GM21526 (cell line): ENCODE measurements at regions not wholly inside any gene's neighbourhood (a gene's known extent, or its start where the extent isn't known, plus 50 kb on each side); places are given as distances from the start of the nearest gene placed in this dataset.
"Not testable (repeated sequence)": the region's sequence is repeated elsewhere in the genome, so short reads cannot be mapped to it uniquely, and the experiment has no call there.

ENCODE experiments used
- ATAC-seq: cut with Tn5 transposase; IDR thresholded peaks from one replicate; pipeline ENCODE4 v1.9.1; 2021; ENCODE audit warnings: moderate library complexity; ENCODE audit not compliant: unreplicated experiment, low FRiP score

- no peak for ATAC-seq
Observed at GRCh38 chr11:127996825-127997224, 590.5 kb downstream of the ETS1 start.

- ATAC-seq = no peak
Observed at GRCh38 chr11:127995921-127996320, 591.4 kb downstream of the ETS1 start.

- ATAC-seq = no peak
Observed at GRCh38 chr11:127994736-127995135, 592.6 kb downstream of the ETS1 start.

GRCh38 chr11:127993788-127994187 lies 593.6 kb downstream of the ETS1 start:
- ATAC-seq = no peak

GRCh38 chr11:127993281-127993680 lies 594.1 kb downstream of the ETS1 start:
- ATAC-seq = no peak

DNA sequence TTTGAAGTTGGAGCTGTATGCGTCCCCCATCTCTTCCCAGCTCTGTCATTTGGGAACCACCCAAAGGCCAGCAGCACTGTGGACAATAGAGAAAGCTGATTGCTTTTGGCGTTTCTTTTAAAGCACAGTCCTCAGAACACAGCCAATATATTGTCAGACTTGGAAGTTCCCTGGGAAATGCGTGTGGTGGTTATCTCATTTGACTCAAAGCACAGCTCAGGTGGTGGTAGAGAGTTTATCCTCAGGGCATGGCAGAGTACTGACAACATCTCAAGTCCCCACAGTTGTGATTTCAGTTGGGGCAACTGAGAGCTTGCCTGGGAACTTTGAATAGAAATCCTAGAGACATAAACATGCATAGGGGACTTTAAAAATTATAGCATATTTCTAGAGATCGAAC lies 601.3 kb downstream of the ETS1 start:
- no peak for ATAC-seq

DNA sequence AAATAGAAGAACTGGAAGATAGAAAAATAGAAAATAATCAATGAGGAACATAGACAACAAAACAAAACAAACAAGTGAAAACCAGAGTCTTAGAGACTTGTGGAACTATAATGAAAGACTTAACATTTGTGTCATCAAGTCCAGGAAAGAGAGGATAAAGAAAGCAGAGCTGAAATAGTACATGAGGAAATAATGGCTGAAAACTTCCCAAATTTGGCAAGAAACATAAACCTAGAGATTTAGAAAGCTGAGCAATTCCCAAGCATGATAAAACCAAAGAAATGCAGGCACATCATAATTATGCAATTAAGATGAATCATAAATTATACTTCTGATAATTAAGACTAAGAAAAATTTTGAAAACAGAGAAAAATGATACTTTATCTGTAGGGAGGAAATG lies 614.5 kb downstream of the ETS1 start:
- ATAC-seq = no peak

DNA sequence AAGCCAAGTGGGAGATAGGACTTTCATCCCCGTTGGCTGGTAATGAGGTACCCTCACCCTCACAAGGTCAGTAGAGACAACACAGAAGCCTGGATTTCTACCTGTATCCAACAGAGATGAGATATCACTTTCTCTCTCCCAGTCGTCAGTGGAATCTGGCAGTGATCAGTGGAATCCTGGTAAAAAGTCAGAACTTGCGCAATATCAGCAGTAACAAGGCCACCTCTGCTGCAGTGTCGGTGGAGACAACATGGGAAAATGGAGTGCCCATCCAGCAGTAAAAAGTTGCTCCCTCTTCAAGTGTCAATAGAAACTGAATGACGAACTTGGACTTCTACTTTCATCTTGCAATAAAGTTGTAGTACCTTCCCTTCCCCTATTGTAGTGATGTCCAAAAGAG lies 615.9 kb downstream of the ETS1 start:
- ATAC-seq = no peak

DNA sequence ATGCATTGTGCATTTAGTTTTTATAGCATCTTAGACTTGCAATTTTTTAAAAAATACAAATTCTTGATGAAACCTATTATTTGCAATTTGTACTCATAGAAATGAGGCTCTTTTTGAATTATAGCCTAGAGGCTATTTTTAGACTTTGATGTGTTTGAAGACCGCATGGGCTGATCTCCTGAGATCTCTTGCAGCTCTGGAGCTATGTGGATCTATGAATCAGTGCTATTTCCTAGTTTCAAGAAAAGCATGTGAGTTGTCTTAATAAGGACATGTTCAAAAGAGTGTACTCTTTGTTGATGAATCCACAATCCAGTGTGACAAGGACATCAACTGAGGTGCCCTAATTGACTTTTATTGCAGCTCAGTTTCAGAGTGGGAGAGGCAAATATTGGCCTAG lies 620.5 kb downstream of the ETS1 start:
- ATAC-seq = no peak

DNA sequence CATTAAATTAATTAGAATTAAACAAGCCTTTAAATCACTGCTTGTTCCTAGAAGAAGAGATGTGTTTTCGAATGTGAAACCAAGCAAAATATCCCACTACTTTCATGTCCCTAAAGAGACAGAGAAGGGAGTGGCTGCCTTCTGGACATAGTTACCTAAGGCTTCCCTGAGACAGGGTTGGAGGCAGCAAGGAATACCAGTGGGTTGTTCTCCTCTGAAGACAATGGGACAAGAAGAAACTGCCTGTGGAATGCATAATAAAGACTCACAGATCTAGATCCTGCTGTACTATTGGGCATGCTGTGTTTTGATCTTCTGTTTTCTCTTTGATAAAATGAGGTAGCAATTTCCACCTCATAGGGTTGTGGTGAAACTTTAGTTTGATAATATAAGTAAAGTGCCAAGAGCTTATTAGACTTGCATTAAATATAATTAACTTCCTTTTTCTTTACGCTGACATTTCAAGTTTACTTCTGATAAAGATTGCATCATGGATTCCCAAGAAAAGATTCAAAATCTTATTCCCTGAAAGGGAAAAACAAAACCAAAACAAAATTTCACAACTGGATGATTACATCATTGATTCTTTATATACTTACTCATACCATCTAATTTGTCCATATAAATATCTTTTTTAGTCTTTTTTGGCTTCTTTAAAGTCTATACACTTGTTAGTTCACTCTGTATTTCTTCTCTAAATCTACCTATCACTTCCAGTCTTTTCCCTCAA lies 621.3 kb downstream of the ETS1 start:
- no peak for ATAC-seq

DNA sequence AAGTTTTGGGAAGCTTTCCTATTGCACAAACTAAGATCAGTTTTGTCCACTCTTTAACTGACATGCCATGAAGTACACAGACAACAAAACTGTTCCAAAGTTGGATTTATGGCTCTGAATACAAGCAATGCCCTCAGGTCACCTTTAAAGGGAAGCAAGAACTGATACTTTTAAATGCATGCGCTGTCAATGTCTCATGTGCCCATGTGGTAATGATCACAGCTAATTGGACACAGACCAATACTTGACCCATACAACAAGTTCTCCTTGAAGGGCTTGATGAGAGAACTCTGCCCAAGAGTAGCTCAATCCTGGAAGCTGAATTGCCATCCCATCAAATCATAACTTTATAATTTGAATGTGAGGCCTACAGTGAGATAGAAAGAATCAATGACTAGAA lies 624.9 kb downstream of the ETS1 start:
- ATAC-seq = no peak

- ATAC-seq = no peak
Observed at GRCh38 chr11:127950162-127950561, 637.2 kb downstream of the ETS1 start.

DNA sequence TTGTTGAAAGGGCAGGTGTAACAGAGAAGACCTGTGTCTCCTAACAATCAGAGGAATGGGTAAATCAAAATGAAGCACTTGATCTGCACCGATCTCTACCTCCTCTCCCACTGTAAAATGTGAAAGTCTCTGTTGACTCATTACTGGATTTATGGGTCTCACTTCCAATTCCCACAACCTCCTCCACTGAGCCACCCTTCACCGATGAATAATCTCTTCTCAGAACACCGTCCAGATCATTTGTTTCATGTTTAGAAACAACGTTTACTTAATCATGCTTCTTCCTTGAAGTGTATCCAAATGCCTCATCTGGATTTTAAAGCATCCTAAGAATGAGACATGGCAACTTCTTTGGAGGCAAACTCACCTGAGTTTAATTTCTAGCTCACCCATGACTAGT lies 643.6 kb downstream of the ETS1 start:
- no peak for ATAC-seq

- no peak for ATAC-seq
Observed at GRCh38 chr11:127943152-127943551, 644.2 kb downstream of the ETS1 start.

- not testable (repeated sequence) for ATAC-seq
Observed at GRCh38 chr11:127941554-127941953, 645.8 kb downstream of the ETS1 start.

DNA sequence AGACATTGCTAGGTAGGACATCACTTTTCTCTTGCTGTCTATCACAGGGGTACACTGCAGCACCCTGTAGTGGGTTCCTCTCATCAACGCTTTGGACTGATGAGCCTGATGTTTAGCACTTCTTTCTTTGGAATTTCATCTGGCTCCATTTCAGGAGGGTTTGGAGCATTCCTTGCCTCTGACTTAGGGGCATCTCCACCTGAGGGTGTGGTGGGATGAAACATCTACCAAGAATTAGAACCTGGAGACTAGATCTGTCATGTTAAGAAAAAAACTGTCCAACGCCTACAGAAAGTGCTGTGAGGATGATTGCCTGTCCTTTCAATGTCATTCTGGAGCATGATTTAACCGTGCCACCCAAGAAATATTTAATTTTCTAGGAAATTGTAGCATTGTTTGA lies 648.4 kb downstream of the ETS1 start:
- ATAC-seq = no peak

DNA sequence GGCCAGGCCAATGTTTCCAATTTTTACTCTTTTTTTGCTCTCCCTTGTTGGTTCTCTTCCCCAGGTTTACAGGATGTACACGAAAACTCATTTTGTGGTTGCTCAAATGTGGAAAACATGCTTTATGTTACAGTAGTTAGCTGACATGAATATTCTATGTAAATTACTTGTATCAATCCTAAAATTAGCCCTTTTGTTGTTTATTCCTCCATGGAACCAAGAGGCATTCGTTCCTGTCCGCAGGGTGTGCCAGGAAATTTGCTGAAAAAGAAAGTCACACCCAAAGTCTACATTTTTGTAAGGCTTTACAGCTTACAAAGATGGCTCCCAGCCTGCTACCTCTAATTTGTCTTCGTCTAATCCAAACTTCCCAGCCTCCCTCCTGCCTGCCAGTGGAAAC lies 652.3 kb downstream of the ETS1 start:
- ATAC-seq = no peak

- not testable (repeated sequence) for ATAC-seq
Observed at GRCh38 chr11:127933961-127934360, 653.4 kb downstream of the ETS1 start.

- no peak for ATAC-seq
Observed at GRCh38 chr11:127931803-127932202, 655.6 kb downstream of the ETS1 start.

DNA sequence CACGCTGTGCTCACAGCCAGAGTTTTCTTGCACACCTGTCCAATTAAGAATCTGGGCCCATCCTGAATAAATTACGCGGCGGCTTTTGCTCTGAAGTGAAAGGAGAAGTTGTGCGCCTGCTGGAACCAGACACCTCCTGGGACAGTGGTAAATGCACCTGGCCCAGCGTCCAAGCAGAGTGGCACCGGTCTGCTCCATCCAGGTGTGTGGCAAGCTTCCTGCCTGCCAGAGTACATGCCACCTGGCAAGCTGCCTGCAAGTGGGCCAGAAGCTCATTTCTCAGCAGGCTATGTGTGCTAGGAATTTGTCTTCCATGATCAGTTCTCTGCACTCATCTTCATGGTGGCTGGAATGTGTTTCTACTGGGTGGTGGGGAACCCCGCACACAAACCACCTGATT lies 660.6 kb downstream of the ETS1 start:
- ATAC-seq = no peak

GRCh38 chr11:127925475-127925874 lies 661.9 kb downstream of the ETS1 start:
- no peak for ATAC-seq

DNA sequence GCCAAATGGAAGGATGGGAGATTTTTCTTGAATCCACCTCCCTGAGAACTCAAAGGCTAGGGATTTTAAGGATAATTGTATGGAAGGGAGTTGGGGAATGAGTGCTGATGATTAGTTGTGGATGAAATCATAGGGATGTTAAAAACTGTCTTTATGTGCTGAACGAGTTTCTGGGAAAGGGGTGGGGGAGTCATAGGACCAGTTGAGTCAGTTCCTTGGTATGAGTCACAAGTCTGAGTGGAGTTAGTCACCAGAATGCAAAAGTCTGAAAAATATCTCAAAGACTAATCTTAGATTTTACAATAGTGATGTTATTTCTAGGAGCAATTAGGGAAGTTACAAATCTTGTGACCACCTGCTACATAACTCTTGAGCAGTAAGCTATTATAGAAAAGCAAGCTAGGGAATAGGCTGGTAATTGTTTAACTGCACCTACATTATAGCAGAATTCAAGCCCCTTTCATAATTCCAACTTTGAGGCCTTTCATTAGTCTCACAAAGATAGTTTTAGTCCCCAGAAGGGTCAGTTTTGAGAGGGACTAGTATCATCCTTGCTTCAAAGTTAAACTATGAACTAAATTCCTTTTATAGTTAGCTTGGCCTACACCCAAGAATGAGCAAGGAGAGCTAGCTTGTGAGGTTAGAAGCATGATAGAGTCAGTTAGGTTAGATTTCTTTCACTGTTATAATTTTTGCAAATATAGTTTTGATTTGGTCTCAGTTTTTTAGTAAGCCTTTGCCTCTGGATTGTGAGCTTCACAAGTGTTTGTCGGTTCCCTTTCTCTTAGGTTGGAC lies 668.0 kb downstream of the ETS1 start:
- no peak for ATAC-seq
